ENCODE measurements at regions not wholly inside any gene's neighbourhood (a gene's known extent, or its start where the extent isn't known, plus 50 kb on each side); places are given as distances from the start of the nearest gene placed in this dataset.

GRCh38 chr9:90432951-90433350, 209.7 kb downstream of the DIRAS2 start:
- Histone ChIP-seq H3K36me3 (ENCODE audit: control insufficient read depth in 1 of 2, insufficient read depth in 2 of 2, low read length in 2 of 2) (no peaks in the 10 kb centered on the region), H3K9ac (ENCODE audit: low read length) (no peak overlapping the region), H3K27ac (ENCODE audit: low read depth, low read length) (no peak overlapping the region), H3K4me1 (ENCODE audit: control insufficient read depth in 1 of 2, insufficient read depth in 2 of 2, low read length in 2 of 2) (0 out of 4 replicates have a peak, but pooled peaks cover 0 to 2% of the 10 kb centered on the region in 2 experiments), H2AFZ (ENCODE audit: low read depth, low read length, poor library complexity, severe bottlenecking) (no peak overlapping the region), H3K27me3 (ENCODE audit: insufficient read depth, low read length) (peaks cover 13% of the 10 kb centered on the region), H4K20me1 (ENCODE audit: insufficient read depth) (no peaks in the 10 kb centered on the region), H3K9me2 (ENCODE audit: insufficient read depth) (no peaks in the 10 kb centered on the region), H3K9me3 (ENCODE audit: control insufficient read depth in 1 of 2, insufficient read depth in 1 of 2, low read depth in 1 of 2, low read length in 2 of 2) (no peaks in the 10 kb centered on the region), H3K79me2 (ENCODE audit: insufficient read depth, low read length) (no peaks in the 10 kb centered on the region), H3K4me3 (replicated peaks in 1 of 2; ENCODE audit: low read depth in 1 of 2, low read length in 2 of 2) (no peak overlapping the region), H3K4me2 (ENCODE audit: low read length) (no peak overlapping the region)
- ATAC-seq = no peak
- ChIA-PET CTCF (interaction anchor here (0.6 kb wide), 1 partner anchor 66 kb away, joined by 3 read pairs; no protein-coding TSS in a partner anchor), RAD21 (ENCODE audit: low non-redundant PET in 1 of 2, low total read pairs in 2 of 2, uncharacterized antibody in 2 of 2, unreplicated experiment in 2 of 2) (no interaction called here), POLR2A (no interaction called here)
- TF ChIP-seq TCF7L2 (IDR thresholded peaks at IDR 0.05; ENCODE audit: borderline replicate concordance, extremely low read depth, insufficient read depth, insufficient read length) = no peak
- TF ChIP-seq FOSL1 (IDR thresholded peaks at IDR 0.05; ENCODE audit: low read depth) = no peak
- no peak for TF ChIP-seq POLR2A (IDR thresholded peaks at IDR 0.05; ENCODE audit: borderline replicate concordance, extremely low read depth, insufficient read depth, insufficient read length)
- no peak for TF ChIP-seq EGR1 (IDR thresholded peaks at IDR 0.05; ENCODE audit: low read depth)
- no peak for TF ChIP-seq JUND (IDR thresholded peaks at IDR 0.05)
- TF ChIP-seq, protein P1, sequence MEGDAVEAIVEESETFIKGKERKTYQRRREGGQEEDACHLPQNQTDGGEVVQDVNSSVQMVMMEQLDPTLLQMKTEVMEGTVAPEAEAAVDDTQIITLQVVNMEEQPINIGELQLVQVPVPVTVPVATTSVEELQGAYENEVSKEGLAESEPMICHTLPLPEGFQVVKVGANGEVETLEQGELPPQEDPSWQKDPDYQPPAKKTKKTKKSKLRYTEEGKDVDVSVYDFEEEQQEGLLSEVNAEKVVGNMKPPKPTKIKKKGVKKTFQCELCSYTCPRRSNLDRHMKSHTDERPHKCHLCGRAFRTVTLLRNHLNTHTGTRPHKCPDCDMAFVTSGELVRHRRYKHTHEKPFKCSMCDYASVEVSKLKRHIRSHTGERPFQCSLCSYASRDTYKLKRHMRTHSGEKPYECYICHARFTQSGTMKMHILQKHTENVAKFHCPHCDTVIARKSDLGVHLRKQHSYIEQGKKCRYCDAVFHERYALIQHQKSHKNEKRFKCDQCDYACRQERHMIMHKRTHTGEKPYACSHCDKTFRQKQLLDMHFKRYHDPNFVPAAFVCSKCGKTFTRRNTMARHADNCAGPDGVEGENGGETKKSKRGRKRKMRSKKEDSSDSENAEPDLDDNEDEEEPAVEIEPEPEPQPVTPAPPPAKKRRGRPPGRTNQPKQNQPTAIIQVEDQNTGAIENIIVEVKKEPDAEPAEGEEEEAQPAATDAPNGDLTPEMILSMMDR (IDR thresholded peaks at IDR 0.05 in 2 of 3, conservative IDR thresholded peaks at IDR 0.05 in 1 of 3; ENCODE audit: borderline replicate concordance in 1 of 3, insufficient read depth in 1 of 3, low read depth in 2 of 3, low read length in 2 of 3) = no peak
- intact Hi-C loops (cut with micrococcal nuclease) = no loop called here
- no TSS peak for BruUV-seq (replicated peaks)
- no peak for DNase-seq (ENCODE audit: low read depth, low spot score)

DNA sequence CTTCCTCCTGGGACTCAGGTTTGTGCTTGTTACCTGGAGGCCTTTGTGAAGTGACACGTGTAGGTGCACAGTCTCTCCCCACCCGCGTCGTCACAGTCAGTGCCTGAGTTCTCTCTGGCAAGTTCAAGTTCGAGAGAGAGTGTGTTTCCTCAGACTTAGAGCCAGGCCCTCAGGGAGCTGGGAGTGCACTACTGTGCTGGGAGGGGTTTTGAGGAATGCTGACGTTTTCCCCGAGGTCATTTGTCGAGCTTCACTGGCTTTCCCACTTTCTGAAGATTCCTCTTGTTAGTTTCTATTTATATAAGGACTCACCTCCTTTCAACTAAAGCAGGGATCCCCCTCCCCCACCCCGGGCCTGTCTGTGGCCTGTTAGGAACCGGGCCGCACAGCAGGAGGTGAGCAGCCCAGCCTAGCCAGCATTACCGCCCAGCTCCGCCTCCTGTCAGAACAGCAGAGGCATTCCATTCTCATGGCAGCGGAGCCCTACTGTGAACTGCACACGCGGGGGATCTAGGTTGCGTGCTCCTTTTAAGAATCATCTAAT, 209.2 kb downstream of the DIRAS2 start:
- H3K9me2 ChIP-seq (ENCODE audit: insufficient read depth) = no peaks in the 10 kb centered on the region
- POLR2A ChIA-PET = no interaction called here
- no peak overlapping the region for H2AFZ ChIP-seq (ENCODE audit: low read depth, low read length, poor library complexity, severe bottlenecking)
- H3K4me3 ChIP-seq (replicated peaks in 1 of 2; ENCODE audit: low read depth in 1 of 2, low read length in 2 of 2) = no peak overlapping the region
- CTCF ChIA-PET = interaction anchor here (0.6 kb wide), 1 partner anchor 66 kb away, joined by 3 read pairs; no protein-coding TSS in a partner anchor
- intact Hi-C loops (cut with micrococcal nuclease) = no loop called here
- H4K20me1 ChIP-seq (ENCODE audit: insufficient read depth) = no peaks in the 10 kb centered on the region
- no peak overlapping the region for H3K9ac ChIP-seq (ENCODE audit: low read length)
- H3K4me2 ChIP-seq (ENCODE audit: low read length) = no peak overlapping the region
- BruUV-seq (replicated peaks) = no TSS peak
- no peak overlapping the region for H3K27ac ChIP-seq (ENCODE audit: low read depth, low read length)
- H3K79me2 ChIP-seq (ENCODE audit: insufficient read depth, low read length) = no peaks in the 10 kb centered on the region
- RAD21 ChIA-PET (ENCODE audit: low non-redundant PET in 1 of 2, low total read pairs in 2 of 2, uncharacterized antibody in 2 of 2, unreplicated experiment in 2 of 2) = no interaction called here
- H3K27me3 ChIP-seq (ENCODE audit: insufficient read depth, low read length) = peaks cover 13% of the 10 kb centered on the region
- H3K36me3 ChIP-seq (ENCODE audit: control insufficient read depth in 1 of 2, insufficient read depth in 2 of 2, low read length in 2 of 2) = no peaks in the 10 kb centered on the region
- H3K9me3 ChIP-seq (ENCODE audit: control insufficient read depth in 1 of 2, insufficient read depth in 1 of 2, low read depth in 1 of 2, low read length in 2 of 2) = no peaks in the 10 kb centered on the region
- ATAC-seq = 0 out of 2 replicates have a peak, but pooled peaks have one; percentile 32
- DNase-seq (ENCODE audit: low read depth, low spot score) = no peak
- H3K4me1 ChIP-seq (ENCODE audit: control insufficient read depth in 1 of 2, insufficient read depth in 2 of 2, low read length in 2 of 2) = 0 out of 4 replicates have a peak, but pooled peaks cover 0 to 2% of the 10 kb centered on the region in 2 experiments
- no peak for TF ChIP-seq ELF1 (IDR thresholded peaks at IDR 0.05; ENCODE audit: borderline replicate concordance, low read depth)
- TF ChIP-seq, protein P1 (IDR thresholded peaks at IDR 0.05 in 2 of 3, conservative IDR thresholded peaks at IDR 0.05 in 1 of 3; ENCODE audit: borderline replicate concordance in 1 of 3, insufficient read depth in 1 of 3, low read depth in 2 of 3, low read length in 2 of 3) = no peak
- TF ChIP-seq TCF7L2 (IDR thresholded peaks at IDR 0.05; ENCODE audit: borderline replicate concordance, extremely low read depth, insufficient read depth, insufficient read length) = no peak
- no peak for TF ChIP-seq SIN3A (IDR thresholded peaks at IDR 0.05; ENCODE audit: low read depth)
- TF ChIP-seq EZH2 (IDR thresholded peaks at IDR 0.05) = no peak
- TF ChIP-seq ZBTB33 (IDR thresholded peaks at IDR 0.05; ENCODE audit: extremely low read depth, insufficient replicate concordance, low read length) = no peak
- no peak for TF ChIP-seq YY1 (IDR thresholded peaks at IDR 0.05; ENCODE audit: extremely low read depth, insufficient replicate concordance, low read depth, low read length)
- TF ChIP-seq ATF3 (IDR thresholded peaks at IDR 0.05) = no peak
